ENCODE measurements at regions not wholly inside any gene's neighbourhood (a gene's known extent, or its start where the extent isn't known, plus 50 kb on each side); places are given as distances from the start of the nearest gene placed in this dataset.
"Not testable (repeated sequence)": the region's sequence is repeated elsewhere in the genome, so short reads cannot be mapped to it uniquely, and the experiment has no call there.

DNA sequence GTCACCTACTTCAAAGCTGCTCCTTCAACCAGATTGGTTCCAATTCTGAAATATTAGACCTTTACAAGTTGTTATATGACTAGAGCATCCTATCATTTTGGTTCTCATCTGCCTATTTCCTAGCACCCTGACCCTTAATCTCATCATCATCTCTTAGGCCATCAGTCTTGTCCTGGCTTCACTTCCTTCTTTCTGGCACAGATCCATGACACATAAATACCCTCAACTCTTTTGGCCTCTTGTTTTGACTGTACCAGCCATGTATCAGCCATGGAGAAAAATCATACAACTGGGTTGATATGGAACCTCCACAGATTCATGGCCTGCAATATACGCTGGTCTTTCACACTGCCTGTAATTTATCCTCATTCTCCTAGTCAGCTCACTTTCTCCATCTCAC lies 123.1 kb upstream of the FBXL17 start:
- H3K27ac ChIP-seq (ENCODE audit: low read depth, low read length) = no peak overlapping the region
- H3K4me3 ChIP-seq (ENCODE audit: insufficient read depth, low read length, poor library complexity, severe bottlenecking) = no peak overlapping the region
- TF ChIP-seq, protein P1, sequence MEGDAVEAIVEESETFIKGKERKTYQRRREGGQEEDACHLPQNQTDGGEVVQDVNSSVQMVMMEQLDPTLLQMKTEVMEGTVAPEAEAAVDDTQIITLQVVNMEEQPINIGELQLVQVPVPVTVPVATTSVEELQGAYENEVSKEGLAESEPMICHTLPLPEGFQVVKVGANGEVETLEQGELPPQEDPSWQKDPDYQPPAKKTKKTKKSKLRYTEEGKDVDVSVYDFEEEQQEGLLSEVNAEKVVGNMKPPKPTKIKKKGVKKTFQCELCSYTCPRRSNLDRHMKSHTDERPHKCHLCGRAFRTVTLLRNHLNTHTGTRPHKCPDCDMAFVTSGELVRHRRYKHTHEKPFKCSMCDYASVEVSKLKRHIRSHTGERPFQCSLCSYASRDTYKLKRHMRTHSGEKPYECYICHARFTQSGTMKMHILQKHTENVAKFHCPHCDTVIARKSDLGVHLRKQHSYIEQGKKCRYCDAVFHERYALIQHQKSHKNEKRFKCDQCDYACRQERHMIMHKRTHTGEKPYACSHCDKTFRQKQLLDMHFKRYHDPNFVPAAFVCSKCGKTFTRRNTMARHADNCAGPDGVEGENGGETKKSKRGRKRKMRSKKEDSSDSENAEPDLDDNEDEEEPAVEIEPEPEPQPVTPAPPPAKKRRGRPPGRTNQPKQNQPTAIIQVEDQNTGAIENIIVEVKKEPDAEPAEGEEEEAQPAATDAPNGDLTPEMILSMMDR (IDR thresholded peaks at IDR 0.05; ENCODE audit: insufficient read depth, low read length, poor library complexity, severe bottlenecking) = no peak
- TF ChIP-seq EZH2phosphoT487 (conservative IDR thresholded peaks at IDR 0.05; ENCODE audit: low read length) = no peak
- no peaks in the 10 kb centered on the region for H3K79me2 ChIP-seq (ENCODE audit: insufficient read depth, low read length)
- no peaks in the 10 kb centered on the region for H3K27me3 ChIP-seq (ENCODE audit: low read length)
- H3F3A ChIP-seq (ENCODE audit: insufficient read depth) = no peaks in the 10 kb centered on the region
- H3K9ac ChIP-seq (ENCODE audit: low read length) = no peak overlapping the region
- H3K36me3 ChIP-seq (ENCODE audit: low read length) = no peaks in the 10 kb centered on the region
- no peaks in the 10 kb centered on the region for H3K9me3 ChIP-seq (ENCODE audit: insufficient read depth, low read length)
- H2AFZ ChIP-seq (ENCODE audit: low read depth, low read length, severe bottlenecking) = no peak overlapping the region
- no peaks in the 10 kb centered on the region for H4K20me1 ChIP-seq (ENCODE audit: low read depth, low read length)
- H3K4me2 ChIP-seq (ENCODE audit: low read depth, low read length, poor library complexity, severe bottlenecking) = no peak overlapping the region
- no peaks in the 10 kb centered on the region; the same call in 1 of the 2 replicates for H3K9me2 ChIP-seq (replicated peaks; ENCODE audit: insufficient read depth, low read length)

DNA sequence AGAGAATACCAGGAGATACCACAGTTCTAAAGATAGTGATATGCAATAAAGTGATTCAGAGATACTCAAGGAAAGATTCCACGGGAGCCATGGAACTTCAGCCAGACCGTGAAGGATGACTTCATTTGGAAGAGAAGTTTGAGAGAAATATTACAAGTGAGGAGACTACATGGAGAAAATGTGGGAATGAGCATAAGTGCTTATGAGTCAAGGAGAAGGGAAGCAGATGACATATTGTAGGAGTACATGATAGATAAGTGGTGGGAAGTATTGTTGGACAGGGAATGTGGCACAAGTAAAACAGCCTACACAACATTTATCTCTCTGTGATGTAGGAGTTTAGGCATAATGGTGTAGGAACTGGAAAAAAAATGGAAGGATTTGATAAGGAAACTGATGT lies 122.1 kb upstream of the FBXL17 start:
- H3K27ac ChIP-seq (ENCODE audit: low read depth, low read length) = no peak overlapping the region
- H3K27me3 ChIP-seq (ENCODE audit: low read length) = no peaks in the 10 kb centered on the region
- no peaks in the 10 kb centered on the region; the same call in 1 of the 2 replicates for H3K9me2 ChIP-seq (replicated peaks; ENCODE audit: insufficient read depth, low read length)
- no peaks in the 10 kb centered on the region for H4K20me1 ChIP-seq (ENCODE audit: low read depth, low read length)
- TF ChIP-seq, protein P1 (IDR thresholded peaks at IDR 0.05; ENCODE audit: insufficient read depth, low read length, poor library complexity, severe bottlenecking) = no peak
- TF ChIP-seq EZH2phosphoT487 (conservative IDR thresholded peaks at IDR 0.05; ENCODE audit: low read length) = no peak
- H3K79me2 ChIP-seq (ENCODE audit: insufficient read depth, low read length) = no peaks in the 10 kb centered on the region
- no peak overlapping the region for H2AFZ ChIP-seq (ENCODE audit: low read depth, low read length, severe bottlenecking)
- no peaks in the 10 kb centered on the region for H3K36me3 ChIP-seq (ENCODE audit: low read length)
- no peaks in the 10 kb centered on the region for H3K9me3 ChIP-seq (ENCODE audit: insufficient read depth, low read length)
- H3K9ac ChIP-seq (ENCODE audit: low read length) = no peak overlapping the region
- no peaks in the 10 kb centered on the region for H3F3A ChIP-seq (ENCODE audit: insufficient read depth)
- H3K4me2 ChIP-seq (ENCODE audit: low read depth, low read length, poor library complexity, severe bottlenecking) = no peak overlapping the region
- H3K4me3 ChIP-seq (ENCODE audit: insufficient read depth, low read length, poor library complexity, severe bottlenecking) = no peak overlapping the region

DNA sequence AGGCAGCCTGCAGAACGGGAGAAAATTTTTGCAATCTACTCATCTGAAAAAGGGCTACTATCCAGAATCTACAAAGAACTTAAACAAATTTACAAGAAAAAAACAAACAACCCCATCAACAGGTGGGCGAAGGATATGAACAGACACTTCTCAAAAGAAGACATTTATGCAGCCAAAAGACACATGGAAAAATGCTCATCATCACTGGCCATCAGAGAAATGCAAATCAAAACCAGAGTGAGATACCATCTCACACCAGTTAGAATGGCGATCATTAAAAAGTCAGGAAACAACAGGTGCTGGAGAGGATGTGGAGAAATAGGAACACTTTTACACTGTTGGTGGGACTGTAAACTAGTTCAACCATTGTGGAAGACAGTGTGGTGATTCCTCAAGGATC lies 113.7 kb upstream of the FBXL17 start:
- H3K36me3 ChIP-seq (ENCODE audit: low read length); H3K4me3 ChIP-seq (ENCODE audit: insufficient read depth, low read length, poor library complexity, severe bottlenecking); H3K79me2 ChIP-seq (ENCODE audit: insufficient read depth, low read length); H3K9ac ChIP-seq (ENCODE audit: low read length); H3K9me2 ChIP-seq (replicated peaks; ENCODE audit: insufficient read depth, low read length); H3K27ac ChIP-seq (ENCODE audit: low read depth, low read length); H3K27me3 ChIP-seq (ENCODE audit: low read length); H3K9me3 ChIP-seq (ENCODE audit: insufficient read depth, low read length); H3F3A ChIP-seq (ENCODE audit: insufficient read depth); H3K4me2 ChIP-seq (ENCODE audit: low read depth, low read length, poor library complexity, severe bottlenecking); H2AFZ ChIP-seq (ENCODE audit: low read depth, low read length, severe bottlenecking); H4K20me1 ChIP-seq (ENCODE audit: low read depth, low read length): not testable (repeated sequence)

DNA sequence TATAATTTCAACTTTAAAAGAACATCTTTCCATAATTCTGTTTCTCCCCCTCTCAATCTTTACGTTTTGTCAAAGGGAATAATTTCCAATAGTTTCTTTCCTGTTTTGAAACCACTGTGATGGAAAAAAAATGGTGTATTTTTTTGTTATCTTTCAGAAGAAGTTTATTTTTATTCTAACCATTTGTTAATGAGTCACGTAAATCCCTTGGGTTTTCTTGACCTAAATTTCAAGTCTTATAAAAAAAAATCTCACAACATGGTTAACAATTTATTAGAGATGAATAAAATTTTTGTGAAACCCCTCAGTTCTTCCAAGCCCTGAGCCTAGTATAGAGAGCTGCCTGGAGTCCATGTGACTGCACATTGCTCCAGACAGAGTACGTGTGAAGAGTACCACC lies 106.1 kb upstream of the FBXL17 start:
- H3K36me3 ChIP-seq (ENCODE audit: low read length) = no peaks in the 10 kb centered on the region
- H3K9me2 ChIP-seq (replicated peaks; ENCODE audit: insufficient read depth, low read length) = no peaks in the 10 kb centered on the region
- H2AFZ ChIP-seq (ENCODE audit: low read depth, low read length, severe bottlenecking) = no peak overlapping the region
- H3K9ac ChIP-seq (ENCODE audit: low read length) = no peak overlapping the region
- H4K20me1 ChIP-seq (ENCODE audit: low read depth, low read length) = no peaks in the 10 kb centered on the region
- no peaks in the 10 kb centered on the region for H3F3A ChIP-seq (ENCODE audit: insufficient read depth)
- 0 out of 2 replicates have a peak, but pooled peaks cover 4% of the 10 kb centered on the region for H3K9me3 ChIP-seq (ENCODE audit: insufficient read depth, low read length)
- no peak overlapping the region for H3K27ac ChIP-seq (ENCODE audit: low read depth, low read length)
- TF ChIP-seq, protein P1 (IDR thresholded peaks at IDR 0.05; ENCODE audit: insufficient read depth, low read length, poor library complexity, severe bottlenecking) = no peak
- no peak for TF ChIP-seq EZH2phosphoT487 (conservative IDR thresholded peaks at IDR 0.05; ENCODE audit: low read length)
- H3K4me3 ChIP-seq (ENCODE audit: insufficient read depth, low read length, poor library complexity, severe bottlenecking) = no peak overlapping the region
- no peak overlapping the region for H3K4me2 ChIP-seq (ENCODE audit: low read depth, low read length, poor library complexity, severe bottlenecking)
- H3K27me3 ChIP-seq (ENCODE audit: low read length) = no peaks in the 10 kb centered on the region
- H3K79me2 ChIP-seq (ENCODE audit: insufficient read depth, low read length) = no peaks in the 10 kb centered on the region

Data from SU-DHL-6 (cell line).